ENCODE measurements at regions not wholly inside any gene's neighbourhood (a gene's known extent, or its start where the extent isn't known, plus 50 kb on each side); places are given as distances from the start of the nearest gene placed in this dataset.

DNA sequence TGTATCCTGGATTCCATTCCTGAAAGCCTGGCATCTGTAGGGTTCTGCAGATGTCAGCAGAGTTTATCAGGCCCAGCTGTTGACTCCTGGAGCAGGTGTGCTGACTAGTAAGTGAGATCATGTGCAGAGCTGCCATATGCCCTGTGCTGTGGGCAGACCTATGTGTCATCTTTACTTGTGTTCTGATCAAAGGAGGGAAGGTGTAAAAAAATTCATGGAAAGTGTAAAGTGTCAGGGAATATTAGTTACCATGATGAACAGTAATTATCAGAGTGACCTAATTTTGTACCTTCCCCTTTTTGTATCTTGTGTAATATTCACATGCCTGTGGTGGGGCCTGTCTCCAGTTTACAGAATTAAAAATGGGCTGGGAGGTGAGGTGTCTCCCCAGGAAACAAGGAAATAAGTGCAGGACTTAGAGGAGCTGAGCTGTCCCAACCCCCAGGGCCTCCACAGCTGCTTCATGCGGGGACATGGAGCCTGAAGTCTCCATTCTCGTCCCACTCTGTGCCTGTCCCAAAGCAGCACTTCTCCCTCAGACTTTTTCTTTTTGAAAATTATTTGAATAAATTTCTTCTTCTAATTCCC, 148.2 kb upstream of the GGTLC1 start:
- WGBS, 3 donors = 73 to 86% (median 80%) methylated on average over 2 of the region's 2 CpGs
- Histone ChIP-seq H3K36me3 (ENCODE audit: control insufficient read depth in 3 of 3, insufficient read depth in 2 of 3, low read depth in 1 of 3, low read length in 3 of 3) (no peaks in the 10 kb centered on the region), H3K9me3 (ENCODE audit: control insufficient read depth in 2 of 2, insufficient read depth in 1 of 2, low read depth in 1 of 2, low read length in 1 of 2) (peaks cover 0 to 8% of the 10 kb centered on the region in 2 donors), H3K27me3 (ENCODE audit: control insufficient read depth in 3 of 3, insufficient read depth in 3 of 3, low read length in 3 of 3) (no peaks in the 10 kb centered on the region), H3K4me1 (ENCODE audit: control insufficient read depth in 3 of 3, insufficient read depth in 2 of 3, low read depth in 1 of 3, low read length in 2 of 3) (no peaks in the 10 kb centered on the region), H3K27ac (ENCODE audit: low read depth in 1 of 3, low read length in 2 of 3) (no peak overlapping the region), H3K4me3 (ENCODE audit: low read depth in 1 of 3, low read length in 3 of 3) (no peak overlapping the region)
- no peak for DNase-seq
- FAIRE-seq = no peak

DNA sequence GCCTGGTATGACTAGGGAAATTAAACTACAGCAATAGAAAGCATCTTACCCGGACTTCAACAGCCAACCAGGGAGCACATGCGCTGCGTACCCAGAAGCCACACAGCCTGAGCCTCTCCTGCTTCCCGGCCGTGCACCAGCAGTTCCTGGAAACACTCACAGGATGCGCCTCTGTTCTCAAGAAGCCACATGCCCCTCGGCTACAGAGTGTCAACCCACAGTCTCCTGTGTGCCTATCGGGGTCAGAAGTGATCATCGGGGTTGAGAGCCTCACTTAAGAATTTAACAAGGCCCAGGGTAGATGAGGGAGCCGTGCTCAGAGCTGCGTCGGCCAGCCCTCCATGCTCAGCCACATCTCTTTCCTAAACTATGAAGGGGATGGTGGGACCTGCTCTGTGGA, 147.2 kb upstream of the GGTLC1 start:
- Histone ChIP-seq H3K9me3 (ENCODE audit: control insufficient read depth in 2 of 2, insufficient read depth in 1 of 2, low read depth in 1 of 2, low read length in 1 of 2) (no peaks in the 10 kb centered on the region), H3K36me3 (ENCODE audit: control insufficient read depth in 3 of 3, insufficient read depth in 2 of 3, low read depth in 1 of 3, low read length in 3 of 3) (no peaks in the 10 kb centered on the region), H3K4me1 (ENCODE audit: control insufficient read depth in 3 of 3, insufficient read depth in 2 of 3, low read depth in 1 of 3, low read length in 2 of 3) (no peaks in the 10 kb centered on the region), H3K27ac (ENCODE audit: low read depth in 1 of 3, low read length in 2 of 3) (no peak overlapping the region), H3K27me3 (ENCODE audit: control insufficient read depth in 3 of 3, insufficient read depth in 3 of 3, low read length in 3 of 3) (no peaks in the 10 kb centered on the region), H3K4me3 (ENCODE audit: low read depth in 1 of 3, low read length in 3 of 3) (no peak overlapping the region)
- no peak for DNase-seq
- 85 to 87% (median 85%) methylated on average over 12 of the region's 12 CpGs for WGBS, 3 donors
- FAIRE-seq = no peak

DNA sequence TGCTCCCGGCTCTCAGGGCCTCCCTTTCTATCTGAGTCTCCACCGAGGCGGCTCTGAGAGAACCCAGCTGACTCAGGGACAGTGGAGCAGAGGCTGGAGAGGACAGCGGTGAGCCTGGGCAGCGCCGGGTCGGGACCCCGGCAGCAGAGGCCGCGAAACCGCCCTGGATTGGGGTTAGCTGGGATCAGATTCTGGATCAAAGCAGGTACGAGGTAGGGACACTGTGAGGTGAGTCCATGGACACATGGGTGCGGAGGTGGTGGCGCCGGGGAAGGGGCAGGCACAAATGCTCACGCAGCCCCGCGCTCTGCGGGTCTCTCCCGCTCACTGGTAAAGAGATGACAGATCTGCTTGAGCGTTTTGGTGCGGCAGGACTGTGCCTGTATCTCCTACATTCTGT, 146.4 kb upstream of the GGTLC1 start:
- Histone ChIP-seq H3K27ac (ENCODE audit: low read depth in 1 of 3, low read length in 2 of 3) (no peak overlapping the region), H3K4me3 (ENCODE audit: low read depth in 1 of 3, low read length in 3 of 3) (no peak overlapping the region), H3K36me3 (ENCODE audit: control insufficient read depth in 3 of 3, insufficient read depth in 2 of 3, low read depth in 1 of 3, low read length in 3 of 3) (no peaks in the 10 kb centered on the region), H3K9me3 (ENCODE audit: control insufficient read depth in 2 of 2, insufficient read depth in 1 of 2, low read depth in 1 of 2, low read length in 1 of 2) (no peaks in the 10 kb centered on the region), H3K27me3 (ENCODE audit: control insufficient read depth in 3 of 3, insufficient read depth in 3 of 3, low read length in 3 of 3) (no peaks in the 10 kb centered on the region), H3K4me1 (ENCODE audit: control insufficient read depth in 3 of 3, insufficient read depth in 2 of 3, low read depth in 1 of 3, low read length in 2 of 3) (no peaks in the 10 kb centered on the region)
- FAIRE-seq (no peak), DNase-seq (no peak)
- WGBS, 3 donors = 87 to 93% (median 92%) methylated on average over 21 to 22 of the region's 22 CpGs

DNA sequence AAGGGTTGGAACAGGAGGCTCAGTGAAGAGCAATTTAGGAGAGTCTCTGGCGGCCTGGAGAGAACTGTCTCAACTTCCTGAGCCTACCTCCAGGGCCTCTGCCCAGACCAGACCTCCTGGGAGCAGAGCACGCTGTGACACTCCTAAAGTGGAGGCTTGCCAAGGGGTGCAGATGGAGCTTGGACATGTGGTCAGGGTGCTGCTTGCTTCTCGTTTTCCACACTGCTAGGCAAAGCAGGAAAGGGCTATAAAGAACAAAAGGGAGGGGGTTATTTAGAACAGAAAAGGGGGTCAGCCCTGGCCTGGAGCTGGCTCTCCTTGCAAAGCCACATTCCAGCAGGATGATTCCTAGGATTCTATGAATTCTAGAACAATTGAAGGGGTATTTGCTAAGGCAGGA, 145.7 kb upstream of the GGTLC1 start:
- no peak overlapping the region for H3K27ac ChIP-seq (ENCODE audit: low read depth in 1 of 3, low read length in 2 of 3)
- no peaks in the 10 kb centered on the region for H3K27me3 ChIP-seq (ENCODE audit: control insufficient read depth in 3 of 3, insufficient read depth in 3 of 3, low read length in 3 of 3)
- no peaks in the 10 kb centered on the region for H3K9me3 ChIP-seq (ENCODE audit: control insufficient read depth in 2 of 2, insufficient read depth in 1 of 2, low read depth in 1 of 2, low read length in 1 of 2)
- FAIRE-seq = no peak
- H3K4me3 ChIP-seq (ENCODE audit: low read depth in 1 of 3, low read length in 3 of 3) = no peak overlapping the region
- no peaks in the 10 kb centered on the region for H3K4me1 ChIP-seq (ENCODE audit: control insufficient read depth in 3 of 3, insufficient read depth in 2 of 3, low read depth in 1 of 3, low read length in 2 of 3)
- WGBS, 3 donors = 25 to 44% (median 43%) methylated on average over 3 of the region's 3 CpGs
- no peak for DNase-seq
- no peaks in the 10 kb centered on the region for H3K36me3 ChIP-seq (ENCODE audit: control insufficient read depth in 3 of 3, insufficient read depth in 2 of 3, low read depth in 1 of 3, low read length in 3 of 3)

DNA sequence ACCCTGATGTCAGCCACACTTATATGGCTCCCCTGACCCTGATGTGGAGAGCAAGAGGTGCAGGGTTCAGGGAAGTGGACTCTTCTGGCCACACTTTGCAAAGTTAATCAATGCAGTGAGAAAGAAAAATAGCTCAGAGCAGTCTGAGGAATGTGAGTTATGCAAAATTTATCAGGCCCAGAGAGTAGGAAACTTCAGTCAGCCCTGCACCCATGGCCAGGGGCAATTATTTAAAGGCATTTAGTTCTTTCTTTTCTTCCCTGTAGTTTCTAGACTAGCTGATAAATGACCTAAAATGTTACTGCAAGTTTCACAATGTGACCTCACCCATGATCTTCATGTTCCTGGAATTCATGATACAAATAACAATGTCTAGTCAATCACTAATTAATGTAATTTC, 143.7 kb upstream of the GGTLC1 start:
- Histone ChIP-seq H3K27ac (ENCODE audit: low read depth in 1 of 3, low read length in 2 of 3) (no peak overlapping the region), H3K4me3 (ENCODE audit: low read depth in 1 of 3, low read length in 3 of 3) (no peak overlapping the region), H3K4me1 (ENCODE audit: control insufficient read depth in 3 of 3, insufficient read depth in 2 of 3, low read depth in 1 of 3, low read length in 2 of 3) (no peaks in the 10 kb centered on the region), H3K36me3 (ENCODE audit: control insufficient read depth in 3 of 3, insufficient read depth in 2 of 3, low read depth in 1 of 3, low read length in 3 of 3) (no peaks in the 10 kb centered on the region), H3K9me3 (ENCODE audit: control insufficient read depth in 2 of 2, insufficient read depth in 1 of 2, low read depth in 1 of 2, low read length in 1 of 2) (no peaks in the 10 kb centered on the region), H3K27me3 (ENCODE audit: control insufficient read depth in 3 of 3, insufficient read depth in 3 of 3, low read length in 3 of 3) (no peaks in the 10 kb centered on the region)
- DNase-seq (no peak), FAIRE-seq (no peak)

DNA sequence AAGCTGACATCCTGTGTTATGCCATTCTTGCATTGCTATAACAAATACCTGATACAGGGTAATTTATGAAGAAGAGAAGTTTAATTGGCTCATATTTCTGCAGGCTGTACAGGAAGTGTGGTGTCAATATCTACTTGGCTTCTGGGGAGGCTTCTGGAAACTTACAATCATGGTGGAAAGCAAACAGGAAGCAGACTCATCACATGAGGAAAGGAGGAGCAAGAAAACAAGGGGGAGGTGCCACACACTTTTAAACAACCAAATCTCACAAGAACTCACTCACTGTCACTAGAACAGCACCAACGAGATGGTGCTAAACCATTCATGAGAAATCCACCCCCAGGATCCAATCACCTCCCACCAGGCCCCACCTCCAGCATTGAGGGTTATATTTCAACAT, 143.1 kb upstream of the GGTLC1 start:
- FAIRE-seq (no peak), DNase-seq (no peak)
- Histone ChIP-seq H3K27ac (ENCODE audit: low read depth in 1 of 3, low read length in 2 of 3) (no peak overlapping the region), H3K36me3 (ENCODE audit: control insufficient read depth in 3 of 3, insufficient read depth in 2 of 3, low read depth in 1 of 3, low read length in 3 of 3) (no peaks in the 10 kb centered on the region), H3K27me3 (ENCODE audit: control insufficient read depth in 3 of 3, insufficient read depth in 3 of 3, low read length in 3 of 3) (no peaks in the 10 kb centered on the region), H3K4me1 (ENCODE audit: control insufficient read depth in 3 of 3, insufficient read depth in 2 of 3, low read depth in 1 of 3, low read length in 2 of 3) (no peaks in the 10 kb centered on the region), H3K9me3 (ENCODE audit: control insufficient read depth in 2 of 2, insufficient read depth in 1 of 2, low read depth in 1 of 2, low read length in 1 of 2) (no peaks in the 10 kb centered on the region), H3K4me3 (ENCODE audit: low read depth in 1 of 3, low read length in 3 of 3) (no peak overlapping the region)
- 45 to 56% (median 53%) methylated on average over 1 of the region's 1 CpG for WGBS, 3 donors

DNA sequence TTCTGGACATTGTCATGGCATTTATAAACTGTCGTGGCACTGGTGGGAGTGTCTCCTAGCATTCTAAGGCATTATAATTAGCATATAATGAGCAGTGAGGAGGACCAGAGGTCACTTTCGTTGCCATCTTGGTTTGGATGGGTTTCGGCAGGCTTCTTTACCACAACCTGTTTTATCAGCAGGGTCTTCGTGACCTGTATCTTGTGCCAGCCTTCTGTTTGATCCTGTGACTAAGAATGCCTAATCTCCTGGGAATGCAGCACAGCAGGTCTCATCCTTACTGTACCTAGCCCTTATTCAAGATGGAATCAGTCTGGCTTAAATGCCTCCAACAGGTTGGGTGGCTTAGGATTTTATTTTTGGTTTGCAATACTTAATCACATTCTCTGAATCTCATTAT, 142.7 kb upstream of the GGTLC1 start:
- FAIRE-seq = no peak
- Histone ChIP-seq H3K9me3 (ENCODE audit: control insufficient read depth in 2 of 2, insufficient read depth in 1 of 2, low read depth in 1 of 2, low read length in 1 of 2) (peaks cover 0 to 1% of the 10 kb centered on the region in 2 donors), H3K27me3 (ENCODE audit: control insufficient read depth in 3 of 3, insufficient read depth in 3 of 3, low read length in 3 of 3) (no peaks in the 10 kb centered on the region), H3K27ac (ENCODE audit: low read depth in 1 of 3, low read length in 2 of 3) (no peak overlapping the region), H3K4me1 (ENCODE audit: control insufficient read depth in 3 of 3, insufficient read depth in 2 of 3, low read depth in 1 of 3, low read length in 2 of 3) (no peaks in the 10 kb centered on the region), H3K36me3 (ENCODE audit: control insufficient read depth in 3 of 3, insufficient read depth in 2 of 3, low read depth in 1 of 3, low read length in 3 of 3) (no peaks in the 10 kb centered on the region), H3K4me3 (ENCODE audit: low read depth in 1 of 3, low read length in 3 of 3) (no peak overlapping the region)
- no peak for DNase-seq
- WGBS, 3 donors = 64 to 80% (median 74%) methylated on average over 4 of the region's 4 CpGs

DNA sequence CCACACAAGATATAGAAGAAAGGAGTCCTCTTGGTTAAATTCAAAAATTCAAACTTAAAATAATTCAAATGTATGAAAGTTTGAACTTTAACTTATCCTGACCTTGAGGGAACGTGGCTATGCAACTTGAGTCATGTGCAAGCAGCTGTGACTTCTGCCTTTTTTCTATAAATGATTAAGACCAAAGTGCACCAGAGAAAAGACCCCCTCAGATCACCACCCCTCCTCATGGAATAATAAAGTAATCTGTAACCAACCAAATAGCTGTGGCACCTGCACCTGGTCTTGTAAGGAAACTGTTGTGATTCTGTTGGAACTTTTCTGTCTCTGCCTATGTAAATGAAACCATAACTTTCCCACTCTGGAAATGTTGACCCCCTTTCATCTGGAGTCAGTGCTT, 141.1 kb upstream of the GGTLC1 start:
- 19 to 53% (median 43%) methylated on average over 1 of the region's 1 CpG for WGBS, 3 donors
- DNase-seq = no peak
- H3K9me3 ChIP-seq (ENCODE audit: control insufficient read depth in 2 of 2, insufficient read depth in 1 of 2, low read depth in 1 of 2, low read length in 1 of 2) = peaks cover 0 to 3% of the 10 kb centered on the region in 2 donors

DNA sequence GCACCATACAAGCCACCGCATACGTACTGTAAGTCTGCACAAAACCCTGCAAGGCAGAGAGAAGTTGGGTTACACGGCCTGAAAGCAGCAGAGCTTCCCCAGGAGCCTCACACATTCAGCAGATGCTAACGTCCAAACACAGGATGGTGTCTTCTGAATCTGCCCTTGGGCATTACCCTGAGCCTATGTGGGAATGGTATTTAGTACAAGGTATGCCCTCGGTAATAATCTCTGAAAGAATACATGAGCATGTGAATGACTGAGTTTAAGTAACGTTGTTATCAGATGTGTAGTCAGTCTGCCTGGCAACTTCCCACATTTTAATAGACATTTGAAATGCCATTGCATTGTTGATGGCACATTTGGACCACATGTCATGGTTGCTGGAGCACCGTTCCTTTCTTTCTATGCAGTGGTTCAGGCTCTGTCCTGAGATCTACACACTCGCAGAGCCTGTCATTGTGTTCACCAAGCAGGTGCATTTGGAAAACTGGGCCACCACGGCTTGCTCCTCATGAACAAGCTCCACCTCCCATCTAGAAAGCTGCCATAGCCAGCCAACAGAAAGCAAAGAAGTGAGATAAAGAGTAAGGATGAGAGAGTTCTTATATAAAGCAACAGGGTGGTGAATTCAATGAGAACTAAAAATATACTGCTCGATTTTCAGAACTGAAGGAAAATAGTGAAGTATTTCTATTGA, 136.5 kb upstream of the GGTLC1 start:
- Histone ChIP-seq H3K27ac (ENCODE audit: low read depth in 1 of 3, low read length in 2 of 3) (no peak overlapping the region), H3K4me1 (ENCODE audit: control insufficient read depth in 3 of 3, insufficient read depth in 2 of 3, low read depth in 1 of 3, low read length in 2 of 3) (no peaks in the 10 kb centered on the region), H3K27me3 (ENCODE audit: control insufficient read depth in 3 of 3, insufficient read depth in 3 of 3, low read length in 3 of 3) (no peaks in the 10 kb centered on the region), H3K4me3 (ENCODE audit: low read depth in 1 of 3, low read length in 3 of 3) (no peak overlapping the region), H3K9me3 (ENCODE audit: control insufficient read depth in 2 of 2, insufficient read depth in 1 of 2, low read depth in 1 of 2, low read length in 1 of 2) (peaks cover 0 to 3% of the 10 kb centered on the region in 2 donors), H3K36me3 (ENCODE audit: control insufficient read depth in 3 of 3, insufficient read depth in 2 of 3, low read depth in 1 of 3, low read length in 3 of 3) (no peaks in the 10 kb centered on the region)
- DNase-seq (no peak), FAIRE-seq (no peak)
- 66 to 84% (median 73%) methylated on average over 10 of the region's 10 CpGs for WGBS, 3 donors

More for the DNA sequence above, 141.1 kb upstream of the GGTLC1 start:
- Histone ChIP-seq H3K27me3 (ENCODE audit: control insufficient read depth in 3 of 3, insufficient read depth in 3 of 3, low read length in 3 of 3) (no peaks in the 10 kb centered on the region), H3K4me1 (ENCODE audit: control insufficient read depth in 3 of 3, insufficient read depth in 2 of 3, low read depth in 1 of 3, low read length in 2 of 3) (no peaks in the 10 kb centered on the region), H3K4me3 (ENCODE audit: low read depth in 1 of 3, low read length in 3 of 3) (no peak overlapping the region), H3K27ac (ENCODE audit: low read depth in 1 of 3, low read length in 2 of 3) (no peak overlapping the region), H3K36me3 (ENCODE audit: control insufficient read depth in 3 of 3, insufficient read depth in 2 of 3, low read depth in 1 of 3, low read length in 3 of 3) (no peaks in the 10 kb centered on the region)
- FAIRE-seq = no peak
